HG03045 (cell line): ENCODE measurements at regions not wholly inside any gene's neighbourhood (a gene's known extent, or its start where the extent isn't known, plus 50 kb on each side); places are given as distances from the start of the nearest gene placed in this dataset.
"Not testable (repeated sequence)": the region's sequence is repeated elsewhere in the genome, so short reads cannot be mapped to it uniquely, and the experiment has no call there.

Source experiments
- ATAC-seq: cut with Tn5 transposase; IDR thresholded peaks from one replicate; pipeline ENCODE4 v1.9.1; 2021; ENCODE audit warnings: mild to moderate bottlenecking, moderate library complexity; ENCODE audit not compliant: unreplicated experiment

- ATAC-seq: no peak
Measured at GRCh38 chr6:159527351-159527750, 165.7 kb downstream of the SOD2 start.

DNA sequence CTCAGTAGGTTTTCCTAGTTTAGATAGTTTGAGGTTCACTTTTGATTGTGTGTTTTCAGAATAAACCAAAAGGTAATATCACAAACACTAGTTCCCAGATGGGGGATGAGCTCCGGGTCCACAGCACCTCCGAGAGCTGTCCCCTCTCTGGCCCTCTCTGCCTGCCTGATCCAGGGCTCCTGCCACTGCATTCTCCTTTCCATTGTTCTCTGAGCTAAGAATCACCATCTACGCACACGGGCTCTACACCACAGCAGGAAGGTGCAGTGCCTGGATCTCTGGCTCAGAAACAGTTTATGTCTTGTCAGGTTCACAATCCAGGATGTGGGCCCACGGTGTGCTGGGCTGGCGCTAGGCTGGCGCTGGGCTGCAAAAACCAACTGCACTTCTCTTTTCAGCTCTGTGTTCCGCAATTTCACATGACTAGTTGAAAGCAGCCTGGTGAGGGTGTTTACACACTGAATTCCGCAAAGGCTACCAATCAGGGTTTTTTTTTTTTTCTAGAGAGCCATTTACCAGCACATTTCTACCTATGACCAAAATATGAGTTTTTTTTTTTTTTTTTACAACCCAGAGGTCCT is 167.5 kb downstream of the SOD2 start:
- no peak for ATAC-seq

- ATAC-seq: no peak
Measured at GRCh38 chr6:159522877-159523547, 170.0 kb downstream of the SOD2 start.

DNA sequence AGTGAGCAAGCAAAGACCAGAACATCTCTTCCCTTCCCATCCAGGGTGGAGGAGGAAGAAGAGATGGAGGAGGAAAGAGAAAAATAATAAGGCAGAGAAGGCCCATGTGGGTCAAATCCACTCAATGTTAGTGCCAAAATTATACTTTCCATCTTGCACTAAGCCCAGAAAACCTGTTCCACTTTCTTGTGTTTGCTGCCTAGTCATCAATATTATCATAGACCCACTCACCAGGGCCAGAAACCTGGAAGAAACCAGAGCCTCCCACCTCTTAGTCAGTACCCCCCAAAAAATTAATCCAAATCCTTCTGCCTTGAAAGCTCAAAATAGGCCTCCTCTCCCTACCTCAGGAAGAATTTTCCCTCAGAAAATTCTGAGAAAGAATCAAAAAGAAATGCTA is 171.1 kb downstream of the SOD2 start:
- ATAC-seq: no peak

- ATAC-seq: no peak
Measured at GRCh38 chr6:159520002-159520401, 173.0 kb downstream of the SOD2 start.

DNA sequence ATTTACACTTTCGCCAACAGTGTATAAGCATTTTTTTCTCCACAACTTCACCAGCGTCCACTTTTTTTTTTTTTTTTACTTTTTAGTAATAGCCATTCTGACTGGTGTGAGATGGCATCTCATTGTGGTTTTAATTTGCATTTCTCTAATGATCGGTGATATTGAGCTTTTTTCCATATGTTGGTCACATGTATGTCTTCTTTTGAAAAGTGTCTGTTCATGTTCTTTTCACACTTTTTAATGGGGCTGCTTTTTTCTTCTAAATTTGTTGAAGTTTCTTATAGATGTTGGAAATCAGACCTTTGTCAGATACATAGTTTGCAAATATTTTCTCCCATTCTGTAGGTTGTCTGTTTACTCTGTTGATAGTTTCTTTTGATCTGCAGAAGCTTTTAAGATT is 177.2 kb downstream of the SOD2 start:
- not testable (repeated sequence) for ATAC-seq

DNA sequence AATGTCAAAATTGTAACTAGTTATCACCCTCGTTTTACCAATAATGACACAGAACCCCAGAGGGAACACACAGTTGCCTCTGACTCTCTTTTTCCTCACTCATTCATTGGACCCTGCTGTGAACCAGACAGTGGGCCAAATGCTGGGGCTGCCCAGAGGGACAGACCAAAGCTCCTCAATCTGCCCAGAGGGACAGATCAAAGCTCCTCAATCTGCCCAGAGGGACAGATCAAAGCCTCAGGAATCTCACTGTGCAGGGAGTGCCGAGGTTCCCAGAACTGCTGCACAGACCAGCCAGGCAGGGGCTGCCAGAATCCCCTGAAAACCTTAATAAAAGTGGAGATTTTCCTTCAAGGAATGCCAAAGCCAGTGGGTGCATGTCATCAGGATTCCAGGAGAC is 179.1 kb downstream of the SOD2 start:
- no peak for ATAC-seq

GRCh38 chr6:159513074-159513720 is 179.8 kb downstream of the SOD2 start:
- no peak for ATAC-seq

- no peak for ATAC-seq
Measured at GRCh38 chr6:159512571-159512970, 180.5 kb downstream of the SOD2 start.

- no peak for ATAC-seq
Measured at GRCh38 chr6:159512104-159512503, 180.9 kb downstream of the SOD2 start.

GRCh38 chr6:159510141-159510540 is 182.9 kb downstream of the SOD2 start:
- no peak for ATAC-seq

DNA sequence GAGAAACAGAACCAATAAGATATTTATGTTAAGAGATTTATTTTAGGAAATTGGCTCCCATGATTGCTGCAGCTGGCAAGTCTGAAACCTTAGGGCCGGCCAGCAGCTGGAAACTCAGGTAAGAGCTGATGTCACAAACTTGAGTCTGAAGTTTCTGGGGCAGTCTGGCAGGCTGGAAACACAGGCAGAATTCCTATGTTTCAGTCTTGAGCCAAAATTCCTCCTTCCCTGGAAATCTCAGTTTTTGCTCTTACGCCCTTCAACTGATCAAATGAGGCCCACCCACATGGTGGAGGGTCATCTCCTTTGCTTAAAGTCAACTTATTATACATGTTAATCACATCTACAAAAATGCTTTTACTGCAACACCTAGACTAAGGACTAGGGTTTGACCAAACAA is 184.1 kb downstream of the SOD2 start:
- no peak for ATAC-seq

GRCh38 chr6:159506048-159506447 is 187.0 kb downstream of the SOD2 start:
- no peak for ATAC-seq

DNA sequence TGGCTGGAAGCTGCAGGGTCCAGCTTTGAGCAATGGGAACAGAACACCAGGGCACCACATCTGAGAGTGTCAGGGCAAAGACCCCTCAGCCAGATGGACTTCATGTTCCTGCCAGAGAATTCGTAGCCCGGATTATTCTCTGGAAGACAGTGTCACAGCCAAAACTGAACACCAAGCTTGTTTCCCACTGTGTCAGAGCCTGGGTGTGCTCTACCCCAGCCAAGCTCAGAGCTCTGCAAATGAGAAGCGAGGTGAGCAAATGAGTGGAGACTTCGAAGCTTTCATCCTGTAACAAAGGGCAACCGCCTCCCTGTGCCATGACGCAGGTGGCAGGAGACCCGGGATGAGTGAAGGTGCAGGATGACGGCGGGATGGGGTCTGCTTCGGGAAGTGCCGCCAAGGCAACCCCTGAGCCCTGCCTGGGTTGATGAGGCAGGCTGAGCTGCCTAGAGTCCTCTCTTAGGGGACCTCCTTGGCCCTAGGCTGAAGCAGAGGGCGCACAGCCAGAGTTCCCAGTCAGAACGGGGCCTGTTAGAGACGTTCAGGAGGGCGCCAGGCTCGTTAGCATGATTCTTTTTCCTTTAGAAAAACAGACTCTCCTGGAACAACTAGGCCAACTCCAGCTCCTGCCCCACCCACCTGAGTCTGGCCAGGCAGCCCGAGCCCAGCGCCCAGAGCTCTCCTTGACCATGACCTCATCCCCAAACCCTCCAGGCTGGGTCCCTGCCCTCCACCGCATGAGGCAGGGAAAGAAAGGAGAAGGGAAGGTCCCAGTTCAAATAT is 187.7 kb downstream of the SOD2 start:
- no peak for ATAC-seq

GRCh38 chr6:159501558-159501957 is 191.5 kb downstream of the SOD2 start:
- ATAC-seq: no peak

- ATAC-seq: no peak
Measured at GRCh38 chr6:159499034-159499433, 194.0 kb downstream of the SOD2 start.

- ATAC-seq: no peak
Measured at GRCh38 chr6:159494586-159494972, 198.5 kb downstream of the SOD2 start.

- ATAC-seq: no peak
Measured at GRCh38 chr6:159493898-159494585, 199.0 kb downstream of the SOD2 start.

DNA sequence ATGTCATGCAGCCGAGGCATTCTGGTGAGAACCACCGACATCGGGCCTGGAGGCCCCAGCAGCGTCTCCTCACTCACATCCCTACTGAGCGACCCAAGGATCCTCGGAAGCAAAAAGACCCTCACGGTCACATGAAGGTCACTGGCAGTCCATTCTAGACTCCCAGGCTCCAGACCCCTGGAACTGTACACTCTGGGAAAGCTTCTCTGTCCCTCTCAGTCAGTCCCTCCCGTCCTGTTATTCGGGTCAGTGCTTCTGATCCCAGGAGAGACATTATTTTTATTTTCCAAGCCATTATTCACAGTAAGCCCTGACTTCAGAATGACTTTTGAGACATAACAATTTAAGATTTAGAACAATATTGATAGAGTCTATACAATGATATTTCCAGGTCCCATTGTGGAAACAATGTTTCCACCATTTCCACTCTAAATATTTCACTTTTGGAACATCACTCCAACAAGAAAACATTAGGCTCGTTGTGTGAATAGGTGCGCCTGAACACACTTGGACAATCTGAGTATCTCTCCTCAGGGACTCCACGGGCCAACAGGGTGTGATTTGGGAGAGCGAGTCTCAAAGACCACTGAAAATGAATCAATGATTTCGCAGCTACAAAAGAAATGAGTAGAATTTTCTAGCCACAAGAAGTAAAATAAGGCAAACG is 199.7 kb downstream of the SOD2 start:
- ATAC-seq: no peak

DNA sequence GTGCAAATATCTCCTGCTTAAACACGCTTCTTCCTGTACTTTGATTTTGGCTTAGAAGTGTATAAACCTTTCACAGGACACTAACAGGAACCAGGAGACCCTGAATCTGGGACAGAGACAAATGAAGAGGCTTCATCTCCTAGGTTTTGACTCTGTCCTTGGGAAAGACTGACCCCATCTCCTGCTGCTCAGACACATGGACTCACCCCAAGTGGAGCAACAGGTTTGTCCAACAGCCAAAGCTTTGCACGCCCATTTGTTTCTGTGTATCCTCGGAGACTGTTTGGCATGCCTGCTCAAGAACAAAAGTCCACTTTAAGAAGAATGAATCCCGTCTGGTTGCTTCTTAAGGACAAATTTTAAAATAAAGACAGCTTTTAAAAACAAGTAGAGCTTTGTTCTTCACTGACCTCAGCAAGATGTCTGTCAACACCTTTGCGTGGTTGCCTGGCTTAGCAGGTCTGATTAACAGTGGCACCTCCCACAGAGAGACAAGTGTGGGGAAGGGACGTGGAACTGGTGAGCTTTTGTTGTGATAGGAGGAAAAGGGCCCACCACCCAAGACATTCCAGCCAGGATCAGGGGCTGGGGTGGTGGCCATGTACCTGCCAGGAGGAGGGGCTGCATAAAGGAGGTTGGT is 202.6 kb downstream of the SOD2 start:
- ATAC-seq: no peak
